ENCODE measurements at regions not wholly inside any gene's neighbourhood (a gene's known extent, or its start where the extent isn't known, plus 50 kb on each side); places are given as distances from the start of the nearest gene placed in this dataset.

DNA sequence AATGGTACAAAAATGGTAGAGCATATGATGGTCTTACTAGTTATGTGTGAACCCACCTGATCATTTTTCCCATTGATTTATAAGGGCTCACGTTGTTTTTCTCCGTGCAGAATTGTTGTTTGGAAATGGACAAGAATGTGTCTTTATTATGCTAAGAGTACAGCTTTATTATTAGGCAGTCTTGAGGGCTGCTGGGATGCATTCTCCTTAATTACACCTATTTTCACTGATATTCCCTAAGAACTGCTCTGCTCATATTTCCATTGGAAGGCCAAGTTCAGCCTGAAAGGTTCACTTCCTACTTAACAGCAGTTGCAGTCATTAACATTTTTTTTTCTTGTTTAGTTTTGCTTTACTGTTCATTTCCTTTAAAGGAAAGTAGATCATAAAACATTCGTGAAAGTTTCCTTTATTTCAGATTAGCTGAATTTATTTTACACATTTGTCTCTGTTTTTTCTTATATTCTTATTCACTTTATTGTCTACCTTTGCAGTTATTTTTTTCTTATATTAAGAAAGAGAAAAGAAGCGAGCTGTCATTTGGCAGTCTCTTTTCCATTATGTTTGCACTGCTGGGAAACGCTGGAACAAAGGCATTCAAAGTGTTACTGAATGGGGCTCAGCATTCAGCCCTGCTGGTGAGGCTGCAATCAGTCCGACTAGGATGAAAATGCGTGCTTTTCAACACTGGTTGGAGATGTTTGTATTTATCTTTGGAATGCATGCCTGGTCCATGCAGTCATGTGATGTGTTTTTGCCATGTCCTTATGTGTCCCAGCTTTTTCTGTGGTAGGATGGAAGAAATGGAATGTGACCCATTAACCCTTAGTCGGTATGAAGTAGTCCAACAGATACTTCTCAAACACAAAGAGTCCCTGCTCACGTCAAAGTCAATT, 602.7 kb upstream of the ZNF608 start:
- Mint-ChIP-seq H3K4me3 (no peak overlapping the region), H3K36me3 (no peaks in the 10 kb centered on the region), H3K9me3 (peaks cover 1 to 21% (median 9%) of the 10 kb centered on the region in 7 donors), H3K27ac (no peak overlapping the region), H3K27me3 (no peaks in the 10 kb centered on the region), H3K4me1 (no peaks in the 10 kb centered on the region)
- H3K27me3 ChIP-seq (ENCODE audit: control insufficient read depth, insufficient read depth, low read length): no peaks in the 10 kb centered on the region
- no peak overlapping the region for H3K4me3 ChIP-seq (ENCODE audit: low read depth, low read length)
- ATAC-seq (ENCODE audit: low read depth in 2 of 2) (no peak), DNase-seq (no peak)
- no peak overlapping the region for H3K27ac ChIP-seq (ENCODE audit: insufficient read depth, low read length, poor library complexity, severe bottlenecking)
- H3K9me3 ChIP-seq (ENCODE audit: control insufficient read depth in 2 of 2, low read length in 2 of 2): no peaks in the 10 kb centered on the region
- H3K4me1 ChIP-seq (ENCODE audit: control insufficient read depth, insufficient read depth, low read length, poor library complexity, severe bottlenecking): no peaks in the 10 kb centered on the region
- no peaks in the 10 kb centered on the region for H3K36me3 ChIP-seq (ENCODE audit: control insufficient read depth, insufficient read depth, low read length)

DNA sequence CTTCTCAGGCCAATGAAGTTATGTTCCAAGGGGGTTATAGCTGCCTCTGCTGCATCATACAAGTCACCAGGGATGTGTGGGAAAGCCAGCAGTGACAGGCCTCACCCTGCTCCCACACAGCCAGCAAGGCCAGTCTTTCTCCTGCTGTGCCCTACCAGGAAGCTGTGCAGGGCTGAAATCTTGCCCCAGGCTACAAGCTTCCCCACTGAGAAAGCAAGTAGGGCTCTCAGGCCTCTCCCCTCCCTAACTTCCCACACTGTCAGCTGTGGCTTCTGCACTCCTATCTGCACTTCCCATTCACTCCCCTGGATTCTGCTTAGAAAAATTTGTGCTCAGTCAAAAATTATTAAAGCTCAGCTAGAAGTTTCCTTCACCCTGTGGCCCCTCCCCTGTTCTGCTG, 611.2 kb upstream of the ZNF608 start:
- no peak overlapping the region for H3K27ac Mint-ChIP-seq
- no peaks in the 10 kb centered on the region for H3K4me1 Mint-ChIP-seq

DNA sequence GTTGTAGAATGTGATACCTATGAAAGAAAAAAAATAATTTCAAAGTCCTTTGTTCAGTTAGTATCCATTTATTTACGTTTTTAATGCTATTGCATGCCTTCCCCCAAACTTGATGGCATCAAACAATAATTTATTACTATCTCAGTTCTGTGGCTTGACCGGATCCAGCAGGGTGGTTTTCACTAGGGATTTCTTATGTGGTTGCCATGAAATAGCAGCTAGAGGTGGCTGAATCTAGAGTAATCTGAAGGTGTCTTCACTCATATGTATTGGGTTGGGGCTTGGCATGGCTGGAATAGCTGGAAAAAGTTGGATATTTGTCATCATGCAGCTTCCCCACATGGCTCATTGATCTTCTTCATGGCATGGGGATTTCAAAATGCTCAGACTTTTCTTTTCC, 619.3 kb upstream of the ZNF608 start:
- no peak for DNase-seq
- H3K4me1 ChIP-seq (ENCODE audit: control insufficient read depth, insufficient read depth, low read length, poor library complexity, severe bottlenecking): no peaks in the 10 kb centered on the region
- Mint-ChIP-seq H3K9me3 (peaks cover 0 to 16% (median 4%) of the 10 kb centered on the region in 7 donors), H3K36me3 (no peaks in the 10 kb centered on the region), H3K4me1 (peaks cover 0 to 4% (median 0%) of the 10 kb centered on the region in 4 donors), H3K4me3 (no peak overlapping the region), H3K27me3 (no peaks in the 10 kb centered on the region), H3K27ac (no peak overlapping the region)
- H3K4me3 ChIP-seq (ENCODE audit: low read depth, low read length): no peak overlapping the region
- no peaks in the 10 kb centered on the region for H3K27me3 ChIP-seq (ENCODE audit: control insufficient read depth, insufficient read depth, low read length)
- peaks cover 2 to 3% of the 10 kb centered on the region in 2 experiments for H3K9me3 ChIP-seq (ENCODE audit: control insufficient read depth in 2 of 2, low read length in 2 of 2)
- no peak for ATAC-seq (ENCODE audit: low read depth in 2 of 2)
- no peaks in the 10 kb centered on the region for H3K36me3 ChIP-seq (ENCODE audit: control insufficient read depth, insufficient read depth, low read length)
- no peak overlapping the region for H3K27ac ChIP-seq (ENCODE audit: insufficient read depth, low read length, poor library complexity, severe bottlenecking)

More for the DNA sequence above, 611.2 kb upstream of the ZNF608 start:
- no peak for ATAC-seq (ENCODE audit: low read depth in 2 of 2)
- H3K9me3 ChIP-seq (ENCODE audit: control insufficient read depth in 2 of 2, low read length in 2 of 2): peaks cover 1 to 5% of the 10 kb centered on the region in 2 experiments
- no peak overlapping the region for H3K4me3 Mint-ChIP-seq
- H3K27me3 Mint-ChIP-seq: no peaks in the 10 kb centered on the region
- no peaks in the 10 kb centered on the region for H3K27me3 ChIP-seq (ENCODE audit: control insufficient read depth, insufficient read depth, low read length)
- no peak overlapping the region for H3K27ac ChIP-seq (ENCODE audit: insufficient read depth, low read length, poor library complexity, severe bottlenecking)
- peaks cover 2 to 30% (median 5%) of the 10 kb centered on the region in 7 donors for H3K9me3 Mint-ChIP-seq
- DNase-seq: no peak
- H3K4me1 ChIP-seq (ENCODE audit: control insufficient read depth, insufficient read depth, low read length, poor library complexity, severe bottlenecking): no peaks in the 10 kb centered on the region
- no peaks in the 10 kb centered on the region for H3K36me3 Mint-ChIP-seq
- no peak overlapping the region for H3K4me3 ChIP-seq (ENCODE audit: low read depth, low read length)
- H3K36me3 ChIP-seq (ENCODE audit: control insufficient read depth, insufficient read depth, low read length): no peaks in the 10 kb centered on the region

DNA sequence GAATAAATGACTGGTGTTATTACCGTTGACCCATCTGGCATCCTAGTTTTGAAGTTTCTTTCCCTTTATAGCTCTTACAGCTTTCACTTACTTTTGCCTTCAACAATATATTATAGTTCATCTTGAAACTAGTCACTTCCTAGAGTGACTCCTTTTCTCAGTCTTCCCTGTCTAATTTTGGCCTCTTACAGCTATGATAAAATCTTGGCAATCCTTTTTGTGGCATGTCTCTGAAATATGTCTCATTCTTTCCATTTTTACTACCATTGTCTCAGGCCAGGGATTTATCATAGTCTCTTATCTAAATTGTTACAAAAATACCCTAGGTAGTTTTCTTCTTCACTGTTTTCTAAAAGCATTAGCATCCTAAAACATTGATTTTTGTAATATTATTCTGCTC, 621.3 kb upstream of the ZNF608 start:
- Histone ChIP-seq H3K9me3 (ENCODE audit: control insufficient read depth in 2 of 2, low read length in 2 of 2) (peaks cover 2 to 3% of the 10 kb centered on the region in 2 experiments), H3K27me3 (ENCODE audit: control insufficient read depth, insufficient read depth, low read length) (no peaks in the 10 kb centered on the region), H3K27ac (ENCODE audit: insufficient read depth, low read length, poor library complexity, severe bottlenecking) (no peak overlapping the region), H3K4me3 (ENCODE audit: low read depth, low read length) (no peak overlapping the region), H3K4me1 (ENCODE audit: control insufficient read depth, insufficient read depth, low read length, poor library complexity, severe bottlenecking) (no peaks in the 10 kb centered on the region), H3K36me3 (ENCODE audit: control insufficient read depth, insufficient read depth, low read length) (no peaks in the 10 kb centered on the region)
- Mint-ChIP-seq H3K27me3 (no peaks in the 10 kb centered on the region), H3K4me3 (no peak overlapping the region), H3K36me3 (no peaks in the 10 kb centered on the region), H3K27ac (no peak overlapping the region), H3K9me3 (peaks cover under 1 to 16% (median 4%) of the 10 kb centered on the region in 7 donors), H3K4me1 (peaks cover 0 to 4% (median 0%) of the 10 kb centered on the region in 4 donors)
- no peak for DNase-seq
- no peak for ATAC-seq (ENCODE audit: low read depth in 2 of 2)

DNA sequence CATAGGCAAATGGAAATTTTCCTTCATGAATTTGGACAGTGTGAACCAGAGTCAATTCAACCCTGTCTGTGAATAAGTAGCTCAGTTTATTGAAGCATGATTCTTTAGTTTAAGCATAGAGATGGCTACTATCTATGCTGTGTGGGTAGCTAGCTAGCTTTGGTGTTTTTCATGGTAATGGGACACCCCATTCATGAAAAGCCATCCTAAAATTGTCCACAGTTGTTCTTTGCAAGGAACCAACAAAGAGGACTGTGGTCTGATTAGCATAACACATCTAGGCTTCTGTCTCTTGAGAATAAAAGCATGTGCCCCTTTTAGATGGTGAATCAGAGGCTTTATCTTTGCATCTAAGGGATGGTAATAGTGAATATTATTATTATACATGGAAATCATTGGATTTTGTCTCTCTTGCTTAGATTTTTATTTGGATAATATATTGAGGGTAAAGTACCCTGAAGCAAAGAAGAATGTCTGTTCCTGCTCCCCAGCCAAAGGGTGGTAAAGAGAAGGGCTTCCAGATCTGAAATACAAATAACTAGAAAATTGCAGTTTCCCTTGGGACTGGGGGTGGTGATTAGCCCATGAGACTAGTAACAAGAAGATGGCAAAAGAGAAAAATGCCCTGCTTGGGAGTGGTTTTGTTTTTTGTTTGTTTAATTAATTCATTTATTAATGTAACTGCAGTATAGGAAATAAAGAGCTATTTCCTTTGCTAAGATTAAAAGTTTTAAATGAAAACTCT, 624.2 kb upstream of the ZNF608 start:
- ATAC-seq (ENCODE audit: low read depth in 2 of 2) (no peak), DNase-seq (no peak)
- Histone ChIP-seq H3K4me3 (ENCODE audit: low read depth, low read length) (no peak overlapping the region), H3K27ac (ENCODE audit: insufficient read depth, low read length, poor library complexity, severe bottlenecking) (no peak overlapping the region), H3K27me3 (ENCODE audit: control insufficient read depth, insufficient read depth, low read length) (no peaks in the 10 kb centered on the region), H3K9me3 (ENCODE audit: control insufficient read depth in 2 of 2, low read length in 2 of 2) (peaks cover 2 to 3% of the 10 kb centered on the region in 2 experiments), H3K36me3 (ENCODE audit: control insufficient read depth, insufficient read depth, low read length) (no peaks in the 10 kb centered on the region), H3K4me1 (ENCODE audit: control insufficient read depth, insufficient read depth, low read length, poor library complexity, severe bottlenecking) (no peaks in the 10 kb centered on the region)
- Mint-ChIP-seq H3K27me3 (no peaks in the 10 kb centered on the region), H3K9me3 (peaks cover 1 to 14% (median 5%) of the 10 kb centered on the region in 7 donors), H3K4me3 (no peak overlapping the region), H3K36me3 (no peaks in the 10 kb centered on the region), H3K4me1 (peaks cover 0 to 4% (median 0%) of the 10 kb centered on the region in 4 donors), H3K27ac (no peak overlapping the region)

DNA sequence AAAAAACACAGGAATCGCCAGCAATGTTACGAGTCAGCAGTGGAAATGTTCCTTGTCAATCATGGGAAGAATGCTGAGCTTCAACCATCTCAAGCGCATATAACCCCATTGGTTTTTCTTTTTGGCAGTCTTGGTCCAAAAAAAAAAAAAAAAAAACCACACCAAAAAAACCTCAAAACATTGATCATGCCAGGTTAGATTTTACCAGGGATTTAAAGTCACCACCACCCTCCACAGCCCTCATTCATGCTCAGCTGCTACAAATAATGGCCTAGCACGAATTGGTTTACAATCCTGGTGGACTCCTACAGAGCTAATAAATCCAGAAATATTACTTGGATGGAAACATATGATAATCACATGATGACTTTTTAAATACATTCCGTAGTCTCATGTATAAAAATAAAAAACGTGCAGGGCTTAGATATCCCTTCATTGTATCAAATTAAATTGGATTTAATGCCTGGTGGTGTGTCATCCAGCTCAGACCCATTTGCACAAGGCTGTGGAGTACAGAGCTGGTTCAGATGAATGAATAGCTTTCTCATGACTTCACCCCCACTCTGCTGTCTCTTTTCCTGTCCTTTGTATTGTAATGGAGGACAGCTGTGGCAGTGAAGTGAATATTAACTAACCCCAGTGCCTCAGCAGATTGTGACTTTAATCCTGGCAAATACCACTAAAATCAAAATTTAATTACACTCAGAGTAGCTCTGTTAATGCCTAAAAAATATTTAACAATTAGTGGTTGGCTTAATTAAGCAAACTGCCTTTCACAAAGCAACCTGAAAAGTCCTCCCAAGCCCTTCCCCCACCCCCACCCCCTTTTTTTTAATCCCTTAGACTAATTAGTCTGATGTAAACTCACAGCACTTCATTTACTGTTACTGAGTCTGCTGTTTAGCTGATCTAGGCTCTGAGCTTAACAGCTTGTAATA, 626.5 kb upstream of the ZNF608 start:
- H3K27ac Mint-ChIP-seq: no peak overlapping the region

DNA sequence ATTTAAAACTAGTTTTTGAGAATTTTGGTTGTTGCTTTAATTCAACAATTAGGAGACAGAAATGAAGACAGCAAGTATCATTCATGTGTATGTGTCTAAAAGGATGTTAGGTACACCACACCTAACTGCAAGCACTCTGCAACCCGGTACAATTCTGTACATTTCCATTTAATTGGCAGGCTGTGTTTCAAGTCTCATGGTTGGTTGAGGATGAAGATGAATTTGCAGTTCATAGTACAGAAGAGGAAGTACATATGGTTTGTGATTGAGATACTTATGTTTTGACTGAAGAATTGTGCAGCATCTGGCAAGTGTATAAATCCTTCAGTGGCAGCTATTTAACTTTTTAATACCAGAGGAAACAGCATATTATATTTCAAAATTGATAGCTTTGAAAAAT, 628.7 kb upstream of the ZNF608 start:
- Histone ChIP-seq H3K27ac (ENCODE audit: insufficient read depth, low read length, poor library complexity, severe bottlenecking) (no peak overlapping the region), H3K9me3 (ENCODE audit: control insufficient read depth in 2 of 2, low read length in 2 of 2) (no peaks in the 10 kb centered on the region), H3K36me3 (ENCODE audit: control insufficient read depth, insufficient read depth, low read length) (no peaks in the 10 kb centered on the region), H3K27me3 (ENCODE audit: control insufficient read depth, insufficient read depth, low read length) (no peaks in the 10 kb centered on the region), H3K4me3 (ENCODE audit: low read depth, low read length) (no peak overlapping the region), H3K4me1 (ENCODE audit: control insufficient read depth, insufficient read depth, low read length, poor library complexity, severe bottlenecking) (no peaks in the 10 kb centered on the region)
- H3K36me3 Mint-ChIP-seq: no peaks in the 10 kb centered on the region
- H3K27ac Mint-ChIP-seq: no peak overlapping the region
- ATAC-seq (ENCODE audit: low read depth in 2 of 2) (no peak), DNase-seq (no peak)
- no peak overlapping the region for H3K4me3 Mint-ChIP-seq
- no peaks in the 10 kb centered on the region for H3K4me1 Mint-ChIP-seq
- H3K9me3 Mint-ChIP-seq: peaks cover 0 to 15% (median 1%) of the 10 kb centered on the region in 7 donors
- no peaks in the 10 kb centered on the region for H3K27me3 Mint-ChIP-seq

More for the DNA sequence above, 626.5 kb upstream of the ZNF608 start:
- no peaks in the 10 kb centered on the region for H3K4me1 Mint-ChIP-seq
- H3K27me3 ChIP-seq (ENCODE audit: control insufficient read depth, insufficient read depth, low read length): no peaks in the 10 kb centered on the region
- DNase-seq: no peak
- H3K27ac ChIP-seq (ENCODE audit: insufficient read depth, low read length, poor library complexity, severe bottlenecking): no peak overlapping the region
- no peaks in the 10 kb centered on the region for H3K36me3 Mint-ChIP-seq
- no peak for ATAC-seq (ENCODE audit: low read depth in 2 of 2)
- H3K4me3 ChIP-seq (ENCODE audit: low read depth, low read length): no peak overlapping the region
- H3K9me3 Mint-ChIP-seq: peaks cover 0 to 7% (median 4%) of the 10 kb centered on the region in 7 donors
- H3K9me3 ChIP-seq (ENCODE audit: control insufficient read depth in 2 of 2, low read length in 2 of 2): no peaks in the 10 kb centered on the region
- no peaks in the 10 kb centered on the region for H3K27me3 Mint-ChIP-seq
- H3K4me3 Mint-ChIP-seq: no peak overlapping the region
- no peaks in the 10 kb centered on the region for H3K4me1 ChIP-seq (ENCODE audit: control insufficient read depth, insufficient read depth, low read length, poor library complexity, severe bottlenecking)
- H3K36me3 ChIP-seq (ENCODE audit: control insufficient read depth, insufficient read depth, low read length): no peaks in the 10 kb centered on the region
